Activated naive CD8-positive, alpha-beta T cell (primary cell): ENCODE measurements at regions not wholly inside any gene's neighbourhood (a gene's known extent, or its start where the extent isn't known, plus 50 kb on each side); places are given as distances from the start of the nearest gene placed in this dataset.

ENCODE experiments used
- H3K27ac Mint-ChIP-seq: one replicate; pipeline ENCODE4 v1.8.0; 2021; ENCODE audit warnings: mixed read lengths
- H3K27me3 Mint-ChIP-seq: one replicate; pipeline ENCODE4 v1.8.0; 2021; ENCODE audit warnings: mixed read lengths
- H3K36me3 Mint-ChIP-seq: one replicate; pipeline ENCODE4 v1.8.0; 2021; ENCODE audit warnings: mixed read lengths
- H3K4me1 Mint-ChIP-seq: one replicate; pipeline ENCODE4 v1.8.0; 2021; ENCODE audit warnings: low read depth, mixed read lengths
- H3K4me3 Mint-ChIP-seq: one replicate; pipeline ENCODE4 v1.8.0; 2021; ENCODE audit warnings: mild to moderate bottlenecking, mixed read lengths
- H3K9me3 Mint-ChIP-seq: one replicate; pipeline ENCODE4 v1.8.0; 2021; ENCODE audit warnings: low read depth, mixed read lengths

GRCh38 chr18:37634516-37634915 lies 68.9 kb upstream of the CELF4 start:
- Mint-ChIP-seq H3K9me3 (peaks cover 3% of the 10 kb centered on the region), H3K27ac (no peak overlapping the region), H3K27me3 (no peaks in the 10 kb centered on the region), H3K4me3 (no peak overlapping the region), H3K36me3 (no peaks in the 10 kb centered on the region), H3K4me1 (no peaks in the 10 kb centered on the region)

- H3K9me3 Mint-ChIP-seq: no peaks in the 10 kb centered on the region
- no peaks in the 10 kb centered on the region for H3K36me3 Mint-ChIP-seq
- H3K27me3 Mint-ChIP-seq: peaks cover 3% of the 10 kb centered on the region
- no peaks in the 10 kb centered on the region for H3K4me1 Mint-ChIP-seq
- no peak overlapping the region for H3K4me3 Mint-ChIP-seq
- H3K27ac Mint-ChIP-seq: no peak overlapping the region
Measured at GRCh38 chr18:37631422-37631821, 65.8 kb upstream of the CELF4 start.

- no peaks in the 10 kb centered on the region for H3K4me1 Mint-ChIP-seq
- no peak overlapping the region for H3K4me3 Mint-ChIP-seq
- H3K36me3 Mint-ChIP-seq: no peaks in the 10 kb centered on the region
- H3K27ac Mint-ChIP-seq: no peak overlapping the region
- H3K9me3 Mint-ChIP-seq: no peaks in the 10 kb centered on the region
- H3K27me3 Mint-ChIP-seq: peaks cover 3% of the 10 kb centered on the region
Measured at GRCh38 chr18:37630334-37630733, 64.7 kb upstream of the CELF4 start.

- H3K4me1 Mint-ChIP-seq: no peaks in the 10 kb centered on the region
- H3K4me3 Mint-ChIP-seq: no peak overlapping the region
- peaks cover 3% of the 10 kb centered on the region for H3K27me3 Mint-ChIP-seq
- H3K27ac Mint-ChIP-seq: no peak overlapping the region
- no peaks in the 10 kb centered on the region for H3K9me3 Mint-ChIP-seq
- no peaks in the 10 kb centered on the region for H3K36me3 Mint-ChIP-seq
Measured at GRCh38 chr18:37628470-37629220, 63.0 kb upstream of the CELF4 start.

- H3K36me3 Mint-ChIP-seq: no peaks in the 10 kb centered on the region
- H3K27ac Mint-ChIP-seq: no peak overlapping the region
Measured at GRCh38 chr18:37624318-37624717, 58.7 kb upstream of the CELF4 start.

GRCh38 chr18:37619964-37620363 lies 54.4 kb upstream of the CELF4 start:
- Mint-ChIP-seq H3K4me3 (no peak overlapping the region), H3K27me3 (no peaks in the 10 kb centered on the region), H3K4me1 (no peaks in the 10 kb centered on the region), H3K9me3 (no peaks in the 10 kb centered on the region), H3K36me3 (no peaks in the 10 kb centered on the region), H3K27ac (no peak overlapping the region)

More at GRCh38 chr18:37624318-37624717, 58.7 kb upstream of the CELF4 start:
- Mint-ChIP-seq H3K4me3 (no peak overlapping the region), H3K27me3 (peaks cover 3% of the 10 kb centered on the region), H3K4me1 (no peaks in the 10 kb centered on the region), H3K9me3 (no peaks in the 10 kb centered on the region)

GRCh38 chr18:37617623-37618022 lies 52.0 kb upstream of the CELF4 start:
- Mint-ChIP-seq H3K4me1 (no peaks in the 10 kb centered on the region), H3K36me3 (no peaks in the 10 kb centered on the region), H3K27ac (no peak overlapping the region), H3K9me3 (no peaks in the 10 kb centered on the region), H3K27me3 (no peaks in the 10 kb centered on the region), H3K4me3 (no peak overlapping the region)
